GM18507 (cell line): ENCODE measurements at regions not wholly inside any gene's neighbourhood (a gene's known extent, or its start where the extent isn't known, plus 50 kb on each side); places are given as distances from the start of the nearest gene placed in this dataset.
"Not testable (repeated sequence)": the region's sequence is repeated elsewhere in the genome, so short reads cannot be mapped to it uniquely, and the experiment has no call there.

Experiments used
- DNase-seq: peaks from one replicate; pipeline ENCODE4 v3.0.0; 2011; ENCODE audit warnings: low read depth; ENCODE audit not compliant: insufficient read length; ENCODE audit errors: extremely low spot score
- FAIRE-seq: peaks from 2 replicates; lab custom pipeline; 2011; peaks lifted over from hg19 to GRCh38; lab: Jason Lieb, UNC

GRCh38 chr14:53227154-53227718, 74.1 kb upstream of the DDHD1 start:
- FAIRE-seq (no peak), DNase-seq (no peak)

GRCh38 chr14:53226553-53226952, 73.4 kb upstream of the DDHD1 start:
- DNase-seq: no peak
- FAIRE-seq: no peak

- FAIRE-seq: no peak
- DNase-seq: no peak
Observed at GRCh38 chr14:53220914-53221313, 67.8 kb upstream of the DDHD1 start.

GRCh38 chr14:53218161-53218560, 65.0 kb upstream of the DDHD1 start:
- DNase-seq (no peak), FAIRE-seq (no peak)

GRCh38 chr14:53217316-53217994, 64.3 kb upstream of the DDHD1 start:
- FAIRE-seq (peak; percentile 68), DNase-seq (peak; percentile 42)

GRCh38 chr14:53216955-53217315, 63.8 kb upstream of the DDHD1 start:
- DNase-seq, FAIRE-seq: not testable (repeated sequence)

- not testable (repeated sequence) for FAIRE-seq, DNase-seq
Observed at GRCh38 chr14:53216478-53216877, 63.4 kb upstream of the DDHD1 start.

GRCh38 chr14:53215101-53215500, 62.0 kb upstream of the DDHD1 start:
- FAIRE-seq (no peak), DNase-seq (no peak)

- no peak for FAIRE-seq
Observed at GRCh38 chr14:53214384-53214783, 61.3 kb upstream of the DDHD1 start.

GRCh38 chr14:53213761-53214160, 60.6 kb upstream of the DDHD1 start:
- DNase-seq (no peak), FAIRE-seq (no peak)

More at GRCh38 chr14:53214384-53214783, 61.3 kb upstream of the DDHD1 start:
- DNase-seq: no peak

- FAIRE-seq: no peak
- DNase-seq: no peak
Observed at GRCh38 chr14:53209370-53209769, 56.2 kb upstream of the DDHD1 start.
